Calu3 (cell line): ENCODE measurements at regions not wholly inside any gene's neighbourhood (a gene's known extent, or its start where the extent isn't known, plus 50 kb on each side); places are given as distances from the start of the nearest gene placed in this dataset.
"Not testable (repeated sequence)": the region's sequence is repeated elsewhere in the genome, so short reads cannot be mapped to it uniquely, and the experiment has no call there.

Experiments
- BruUV-seq: library from RNA; stranded (reverse); fragments of 400-500 nt; replicated peaks from 2 replicates; lab custom pipeline; 2021; lab: Mats Ljungman, UMichigan
- CTCF ChIA-PET: fragments of 300-600 bp; sonication (Branson Sonifier 250); formaldehyde crosslinking; loops from one replicate; lab custom pipeline; 2022; ENCODE audit warnings: antibody characterized with exemption; lab: Charles Lee
- DNase-seq: peaks from one replicate; pipeline ENCODE4 v3.0.0; 2022
- H3K27ac Mint-ChIP-seq: one replicate; pipeline ENCODE4 v1.8.0; 2022; ENCODE audit warnings: mixed read lengths; ENCODE audit not compliant: unreplicated experiment
- H3K27me3 Mint-ChIP-seq: one replicate; pipeline ENCODE4 v1.8.0; 2022; ENCODE audit warnings: mixed read lengths; ENCODE audit not compliant: unreplicated experiment
- H3K36me3 Mint-ChIP-seq: one replicate; pipeline ENCODE4 v1.8.0; 2022; ENCODE audit warnings: mild to moderate bottlenecking, moderate library complexity, mixed read lengths; ENCODE audit not compliant: insufficient read depth, unreplicated experiment
- H3K4me1 Mint-ChIP-seq: one replicate; pipeline ENCODE4 v1.8.0; 2022; ENCODE audit warnings: mild to moderate bottlenecking, low read depth, mixed read lengths; ENCODE audit not compliant: unreplicated experiment
- H3K4me3 Mint-ChIP-seq: one replicate; pipeline ENCODE4 v1.8.0; 2022; ENCODE audit warnings: mild to moderate bottlenecking, low read depth, moderate library complexity, mixed read lengths; ENCODE audit not compliant: unreplicated experiment
- H3K9me3 Mint-ChIP-seq: one replicate; pipeline ENCODE4 v1.8.0; 2022; ENCODE audit warnings: low read depth, mixed read lengths; ENCODE audit not compliant: unreplicated experiment
- CTCF ChIP-seq: fragments of 200-600 bp; IDR thresholded peaks from one replicate; pipeline ENCODE4 v1.8.0; 2022; ENCODE audit warnings: antibody characterized with exemption; ENCODE audit not compliant: unreplicated experiment
- intact Hi-C: fragments of 100-400 bp; cut with micrococcal nuclease; formaldehyde crosslinking; loops from one replicate; pipeline ENCODE4 v1.10.0; 2022; ENCODE audit not compliant: unreplicated experiment

- Mint-ChIP-seq H3K27me3 (no peaks in the 10 kb centered on the region), H3K4me1 (peaks cover 9% of the 10 kb centered on the region), H3K27ac (peak overlapping the region; percentile 88), H3K36me3 (no peaks in the 10 kb centered on the region), H3K4me3 (peak overlapping the region; percentile 56), H3K9me3 (no peaks in the 10 kb centered on the region)
- peak; percentile 9 for DNase-seq
- TF ChIP-seq CTCF: no peak
- intact Hi-C loops: no loop called here
- CTCF ChIA-PET: no interaction called here
- no TSS peak for BruUV-seq
These were observed 1321.1 kb downstream of the RAPGEF2 start for GRCh38 chr4:160423879-160424451.

GRCh38 chr4:160426233-160426632, 1323.4 kb downstream of the RAPGEF2 start:
- Mint-ChIP-seq H3K4me3 (no peak overlapping the region), H3K27me3 (no peaks in the 10 kb centered on the region), H3K27ac (no peak overlapping the region), H3K9me3 (peaks cover 4% of the 10 kb centered on the region), H3K36me3 (no peaks in the 10 kb centered on the region), H3K4me1 (peaks cover 9% of the 10 kb centered on the region)
- CTCF ChIA-PET: no interaction called here
- no peak for DNase-seq
- no TSS peak for BruUV-seq
- intact Hi-C loops: no loop called here
- no peak for TF ChIP-seq CTCF

- no peak for TF ChIP-seq CTCF
- Mint-ChIP-seq H3K9me3 (no peaks in the 10 kb centered on the region), H3K27ac (no peak overlapping the region), H3K4me3 (no peak overlapping the region), H3K27me3 (no peaks in the 10 kb centered on the region), H3K4me1 (no peaks in the 10 kb centered on the region), H3K36me3 (no peaks in the 10 kb centered on the region)
- CTCF ChIA-PET: no interaction called here
- no peak for DNase-seq
- intact Hi-C loops: no loop called here
- no TSS peak for BruUV-seq
These were observed 1348.0 kb downstream of the RAPGEF2 start for GRCh38 chr4:160450876-160451275.

DNA sequence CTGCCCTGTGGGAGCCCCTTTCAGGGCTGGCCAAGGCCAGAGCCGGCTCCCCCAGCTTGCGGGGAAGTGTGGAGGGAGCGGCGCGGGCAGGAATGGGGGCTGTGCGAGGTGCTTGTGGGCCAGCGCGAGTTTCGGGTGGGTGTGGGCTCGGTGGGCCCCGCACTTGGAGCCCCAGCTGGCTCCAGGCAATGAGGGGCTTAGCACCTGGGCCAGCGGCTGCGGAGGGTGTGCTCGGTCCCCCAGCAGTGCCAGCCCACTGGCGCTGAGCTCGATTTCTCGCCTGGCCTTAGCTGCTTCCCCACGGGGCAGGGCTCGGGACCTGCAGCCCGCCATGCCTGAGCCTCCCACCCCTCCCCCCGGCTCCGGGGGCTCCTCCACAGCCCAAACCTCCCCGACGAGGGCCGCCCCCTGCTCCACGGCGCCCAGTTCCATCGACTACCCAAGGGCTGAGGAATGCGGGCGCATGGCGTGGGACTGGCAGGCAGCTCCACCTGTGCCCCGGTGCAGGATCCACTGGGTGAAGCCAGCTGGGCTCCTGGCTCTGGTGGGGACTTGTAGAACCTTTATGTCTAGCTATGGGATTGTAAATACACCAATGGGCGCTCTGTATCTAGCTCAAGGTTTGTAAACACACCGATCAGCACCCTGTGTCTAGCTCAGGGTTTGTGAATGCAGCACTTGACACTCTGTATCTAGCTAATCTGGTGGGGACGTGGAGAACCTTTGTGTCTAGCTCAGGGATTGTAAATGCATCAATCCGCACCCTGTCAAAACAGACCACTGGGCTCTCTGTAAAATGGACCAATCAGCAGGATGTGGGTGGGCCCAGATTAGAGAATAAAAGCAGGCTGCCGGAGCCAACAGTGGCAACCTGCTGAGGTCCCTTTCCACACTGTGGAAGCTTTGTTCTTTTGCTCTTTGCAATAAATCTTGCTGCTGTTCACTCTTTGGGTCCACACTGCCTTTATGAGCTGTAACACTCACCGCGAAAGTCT, 1379.1 kb downstream of the RAPGEF2 start:
- H3K9me3 Mint-ChIP-seq, H3K4me3 Mint-ChIP-seq, intact Hi-C loops, CTCF ChIA-PET, DNase-seq, BruUV-seq, H3K27me3 Mint-ChIP-seq, H3K27ac Mint-ChIP-seq, H3K36me3 Mint-ChIP-seq, H3K4me1 Mint-ChIP-seq: not testable (repeated sequence)
